HG02885 (cell line): ENCODE measurements at regions not wholly inside any gene's neighbourhood (a gene's known extent, or its start where the extent isn't known, plus 50 kb on each side); places are given as distances from the start of the nearest gene placed in this dataset.

Source experiments
- ATAC-seq: cut with Tn5 transposase; IDR thresholded peaks from one replicate; pipeline ENCODE4 v1.9.1; 2021; ENCODE audit warnings: mild to moderate bottlenecking; ENCODE audit not compliant: unreplicated experiment, poor library complexity

- ATAC-seq, result no peak
These were observed 257.0 kb upstream of the RAB6C start for GRCh38 chr2:129722306-129723019.

- ATAC-seq, result no peak
These were observed 256.0 kb upstream of the RAB6C start for GRCh38 chr2:129723277-129724020.

- no peak for ATAC-seq
These were observed 255.3 kb upstream of the RAB6C start for GRCh38 chr2:129724021-129724757.

- ATAC-seq, result no peak
These were observed 253.2 kb upstream of the RAB6C start for GRCh38 chr2:129726216-129726615.

- no peak for ATAC-seq
These were observed 252.2 kb upstream of the RAB6C start for GRCh38 chr2:129727286-129727685.

GRCh38 chr2:129728035-129728972, 251.2 kb upstream of the RAB6C start:
- no peak for ATAC-seq

- no peak for ATAC-seq
These were observed 250.5 kb upstream of the RAB6C start for GRCh38 chr2:129729011-129729410.

- no peak for ATAC-seq
These were observed 249.8 kb upstream of the RAB6C start for GRCh38 chr2:129729646-129730045.

GRCh38 chr2:129730979-129731378, 248.5 kb upstream of the RAB6C start:
- no peak for ATAC-seq

GRCh38 chr2:129731907-129732629, 247.4 kb upstream of the RAB6C start:
- ATAC-seq, result no peak

- no peak for ATAC-seq
These were observed 246.8 kb upstream of the RAB6C start for GRCh38 chr2:129732630-129733026.

GRCh38 chr2:129733041-129733440, 246.4 kb upstream of the RAB6C start:
- ATAC-seq, result no peak

- ATAC-seq, result no peak
These were observed 245.9 kb upstream of the RAB6C start for GRCh38 chr2:129733579-129733978.

- ATAC-seq, result no peak
These were observed 245.0 kb upstream of the RAB6C start for GRCh38 chr2:129734343-129735034.

- ATAC-seq, result no peak
These were observed 243.9 kb upstream of the RAB6C start for GRCh38 chr2:129735576-129735975.

- ATAC-seq, result no peak
These were observed 241.6 kb upstream of the RAB6C start for GRCh38 chr2:129737660-129738527.

GRCh38 chr2:129738799-129739198, 240.7 kb upstream of the RAB6C start:
- ATAC-seq, result no peak

- no peak for ATAC-seq
These were observed 239.0 kb upstream of the RAB6C start for GRCh38 chr2:129740504-129740903.
